GM21526 (cell line): ENCODE measurements at regions not wholly inside any gene's neighbourhood (a gene's known extent, or its start where the extent isn't known, plus 50 kb on each side); places are given as distances from the start of the nearest gene placed in this dataset.

Source experiments
- ATAC-seq: cut with Tn5 transposase; IDR thresholded peaks from one replicate; pipeline ENCODE4 v1.9.1; 2021; ENCODE audit warnings: moderate library complexity; ENCODE audit not compliant: unreplicated experiment, low FRiP score

DNA sequence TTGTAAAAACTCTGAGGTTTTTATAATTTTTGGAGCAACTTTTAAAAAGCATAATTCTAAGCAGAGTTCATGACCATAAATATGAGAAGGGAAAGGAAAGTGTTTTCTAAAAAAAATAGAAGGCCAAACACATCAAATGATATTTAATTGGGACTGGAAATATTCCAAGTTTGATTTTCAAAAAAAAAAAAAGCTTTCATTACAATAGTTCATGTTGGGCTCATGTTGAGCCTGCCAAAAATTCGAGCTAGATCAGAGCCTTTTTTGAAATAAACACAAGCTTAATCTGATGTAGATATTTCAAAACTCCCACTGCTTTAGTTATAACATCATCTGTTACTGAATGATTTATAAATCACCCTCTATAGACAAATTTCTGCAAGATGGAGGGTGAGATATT, 163.4 kb upstream of the DEFB112 start:
- ATAC-seq = no peak

- no peak for ATAC-seq
Observed at GRCh38 chr6:50214937-50215336, 165.2 kb upstream of the DEFB112 start.

GRCh38 chr6:50217841-50218240, 168.1 kb upstream of the DEFB112 start:
- no peak for ATAC-seq

DNA sequence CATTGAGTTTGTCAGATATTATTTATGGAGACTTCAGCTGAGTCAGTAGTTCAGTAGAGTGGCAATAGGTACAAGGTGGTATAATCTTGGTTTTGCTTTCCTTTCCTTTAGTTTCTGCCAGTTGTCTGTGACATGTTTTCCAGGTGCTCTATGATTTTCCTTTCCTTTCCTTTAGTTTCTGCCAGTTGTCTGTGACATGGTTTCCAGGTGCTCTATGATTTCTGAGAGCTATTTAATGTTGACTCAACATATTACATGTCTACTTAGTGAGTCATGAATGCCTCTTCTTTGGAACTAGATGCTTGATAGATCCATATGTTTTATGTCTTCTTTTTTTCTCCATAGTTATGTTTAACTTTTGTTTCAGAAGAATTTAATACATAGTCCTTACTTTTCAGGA, 186.4 kb upstream of the DEFB112 start:
- ATAC-seq = no peak

DNA sequence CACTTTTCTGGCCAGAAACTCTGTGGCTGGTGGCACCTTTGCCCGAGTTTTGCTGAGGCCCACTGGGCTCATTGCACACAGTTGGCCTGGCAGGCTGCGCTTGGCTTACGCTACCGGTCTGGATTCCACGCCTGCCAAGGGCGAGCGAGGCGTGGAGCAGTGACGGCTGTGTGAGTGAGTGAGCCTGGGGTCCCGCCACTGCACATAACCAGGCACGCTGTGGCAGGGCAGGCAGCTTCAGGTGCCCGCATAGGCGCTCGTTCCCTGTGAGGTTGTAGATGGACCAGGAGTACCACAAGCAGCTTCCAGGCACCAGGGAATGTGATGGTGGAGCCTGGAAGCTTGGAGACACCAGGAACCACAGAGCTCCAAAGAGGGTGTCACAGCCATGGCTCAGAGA, 190.1 kb upstream of the DEFB112 start:
- no peak for ATAC-seq

DNA sequence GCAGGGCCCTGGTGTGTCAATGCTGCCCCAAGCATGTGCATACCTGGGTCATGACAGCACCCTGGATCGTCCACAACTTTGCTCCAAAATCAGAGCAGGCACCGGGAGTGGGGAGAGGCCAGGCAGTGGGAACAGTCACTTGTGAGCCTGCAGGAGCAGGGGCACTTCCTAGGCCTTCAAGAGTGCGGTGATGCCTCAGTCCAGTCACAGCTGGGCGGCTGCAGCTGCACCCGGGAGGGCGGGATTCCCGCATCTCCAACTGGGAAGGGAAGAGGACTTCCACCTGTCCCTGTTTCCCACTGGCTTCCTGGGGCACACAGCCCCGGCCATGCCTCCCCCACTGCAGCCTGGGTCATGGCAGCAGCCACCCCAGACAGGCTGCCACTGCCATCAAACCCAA, 191.3 kb upstream of the DEFB112 start:
- no peak for ATAC-seq

DNA sequence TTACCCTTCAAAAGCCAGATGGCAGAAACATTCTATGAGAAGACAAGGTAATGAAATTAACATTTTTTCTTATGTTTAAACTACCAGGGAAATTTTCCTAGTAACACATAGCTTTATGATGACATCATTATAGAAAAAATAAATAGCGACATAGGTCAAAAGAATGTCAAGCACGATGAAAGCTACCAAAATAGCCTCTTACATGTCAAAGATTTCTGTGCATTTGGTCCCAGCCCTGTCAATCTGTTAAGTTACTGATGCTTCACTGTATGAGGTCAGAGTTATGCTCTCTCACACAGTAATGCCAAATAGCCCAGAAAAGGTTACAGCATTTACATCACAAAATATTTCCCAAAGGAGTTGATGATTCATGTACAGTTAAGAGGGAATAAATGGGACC, 199.8 kb upstream of the DEFB112 start:
- no peak for ATAC-seq

DNA sequence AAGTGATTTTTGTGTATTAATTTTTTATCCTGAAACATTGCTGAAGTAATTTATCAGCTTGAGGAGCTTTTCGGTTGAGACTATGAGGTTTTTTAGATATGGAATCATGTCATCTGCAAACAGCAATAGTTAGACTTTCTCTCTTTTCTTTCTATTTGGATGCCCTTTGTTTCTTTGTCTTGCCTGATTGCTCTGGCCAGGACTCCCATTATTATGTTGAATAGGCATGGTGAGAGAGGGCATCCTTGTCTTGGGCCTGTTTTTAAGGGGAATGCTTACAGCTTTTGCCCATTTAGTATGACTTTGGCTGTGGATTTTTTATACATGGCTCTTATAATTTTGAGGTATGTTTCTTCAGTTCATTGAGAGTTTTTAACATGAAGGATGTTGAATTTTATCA, 207.6 kb upstream of the DEFB112 start:
- ATAC-seq = no peak

DNA sequence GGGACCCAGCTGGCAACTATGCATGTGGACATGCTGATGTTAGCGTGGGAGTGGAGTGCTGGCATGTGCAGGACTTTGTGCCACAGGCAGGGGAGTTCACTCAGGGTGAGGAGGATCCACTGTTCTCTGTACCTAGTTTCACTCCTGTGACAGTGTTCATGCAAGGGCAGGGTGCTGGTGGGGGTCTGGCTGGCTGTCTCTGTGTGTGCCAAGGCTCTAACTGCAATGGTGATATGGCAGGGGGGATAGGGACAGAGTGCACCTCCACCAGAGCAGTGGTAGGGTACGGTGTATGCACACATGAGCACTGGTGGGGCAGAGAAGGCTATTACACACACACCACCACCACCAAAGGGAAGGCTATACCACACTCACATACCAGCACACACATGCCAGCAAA, 210.2 kb upstream of the DEFB112 start:
- ATAC-seq = no peak

- no peak for ATAC-seq
Observed at GRCh38 chr6:50264995-50265571, 215.4 kb upstream of the DEFB112 start.

DNA sequence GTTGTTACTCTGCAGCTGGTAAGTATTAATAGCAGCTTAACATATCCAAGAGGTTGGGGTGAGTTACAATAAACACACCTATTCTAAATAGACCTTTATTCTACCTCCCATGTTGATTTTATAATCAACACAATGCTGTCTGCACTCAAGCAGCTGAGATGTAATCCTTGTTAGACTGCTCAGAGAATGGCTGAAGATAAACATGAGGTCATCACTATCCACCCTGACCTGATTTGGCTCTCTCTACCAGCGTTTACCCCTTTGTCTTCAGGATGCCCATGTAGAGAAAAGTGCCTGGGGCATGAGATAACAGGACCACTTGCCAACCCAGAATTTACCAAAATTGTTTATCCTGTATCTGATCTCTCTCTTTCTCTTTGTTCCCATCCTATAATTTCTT, 220.7 kb upstream of the DEFB112 start:
- ATAC-seq = no peak

DNA sequence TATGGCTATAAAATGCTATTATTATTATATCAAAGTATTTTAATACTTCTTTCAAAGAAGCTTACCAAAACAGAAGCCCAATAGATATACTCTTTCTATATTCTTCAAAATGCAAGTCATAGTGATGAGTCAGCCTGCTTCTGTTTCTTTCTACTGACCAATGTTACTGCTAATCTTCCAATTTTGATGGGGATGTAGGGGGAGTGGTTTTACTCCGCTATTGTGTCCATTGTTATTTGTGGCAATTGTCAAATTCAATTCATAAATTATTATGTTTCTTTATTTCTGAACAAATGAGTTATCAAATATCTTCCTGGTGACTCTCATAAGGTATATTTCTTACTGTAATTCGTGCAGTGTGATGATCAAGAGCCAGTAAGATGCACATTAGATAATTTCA, 221.5 kb upstream of the DEFB112 start:
- ATAC-seq = no peak

GRCh38 chr6:50271817-50272216, 222.1 kb upstream of the DEFB112 start:
- ATAC-seq = no peak

- ATAC-seq = no peak
Observed at GRCh38 chr6:50272611-50273010, 222.9 kb upstream of the DEFB112 start.

- ATAC-seq = no peak
Observed at GRCh38 chr6:50276771-50277261, 227.1 kb upstream of the DEFB112 start.

- no peak for ATAC-seq
Observed at GRCh38 chr6:50277774-50278173, 228.0 kb upstream of the DEFB112 start.

DNA sequence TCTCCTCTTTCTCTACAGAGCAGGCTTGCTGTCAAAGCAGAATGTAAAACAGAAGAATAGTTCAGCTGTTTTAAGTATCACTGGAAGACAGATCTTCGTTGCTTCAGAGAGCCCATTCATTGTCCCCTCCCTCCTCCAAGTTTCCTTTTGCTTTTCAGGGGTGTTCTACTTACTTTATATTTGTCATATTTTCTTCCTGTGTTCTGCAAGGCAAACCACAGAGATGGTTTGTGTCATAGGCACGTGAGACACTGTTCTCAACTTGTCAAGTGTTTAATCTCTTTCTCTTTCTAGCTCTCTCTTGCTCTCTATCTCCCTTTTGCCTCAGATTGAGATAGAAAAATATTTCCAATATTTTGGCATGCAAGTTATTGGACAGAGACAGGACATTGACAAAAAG, 228.9 kb upstream of the DEFB112 start:
- no peak for ATAC-seq

DNA sequence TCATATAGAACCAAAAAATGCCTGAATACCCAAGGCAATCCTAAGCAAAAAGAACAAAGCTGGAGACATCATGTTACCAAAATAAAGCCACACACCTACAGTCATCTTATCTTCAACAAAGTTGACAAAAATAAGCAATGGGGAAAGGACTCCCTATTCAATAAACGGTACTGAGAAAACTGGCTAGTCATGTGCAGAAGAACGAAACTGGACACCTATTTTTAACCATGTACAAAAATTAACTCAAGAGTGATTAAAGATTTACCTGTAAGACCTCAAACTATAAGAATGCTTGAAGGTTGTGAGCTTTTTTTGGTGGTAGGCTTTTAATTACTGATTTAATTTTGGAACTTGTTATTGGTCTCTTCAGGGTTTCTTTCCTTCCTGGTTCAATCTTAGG, 236.0 kb upstream of the DEFB112 start:
- ATAC-seq = no peak

DNA sequence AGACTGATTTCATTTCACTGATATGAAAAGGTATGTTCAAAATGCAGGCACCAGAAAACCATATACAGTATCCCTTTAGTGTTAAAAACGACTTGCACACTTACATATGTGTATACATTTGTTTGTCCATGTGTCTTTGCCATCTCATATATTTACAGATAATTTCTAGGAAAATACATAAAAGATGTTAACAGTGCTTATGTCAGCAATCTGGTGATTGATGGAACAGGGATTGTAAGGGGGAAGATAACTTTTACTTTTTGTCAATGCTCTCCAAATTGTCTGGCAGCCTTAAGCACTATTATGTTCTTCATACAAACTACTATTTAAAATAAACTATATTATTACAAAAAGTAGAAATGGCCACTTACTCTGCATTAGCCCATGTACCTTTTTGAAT, 238.5 kb upstream of the DEFB112 start:
- ATAC-seq = no peak

GRCh38 chr6:50288881-50289280, 239.2 kb upstream of the DEFB112 start:
- ATAC-seq = no peak

DNA sequence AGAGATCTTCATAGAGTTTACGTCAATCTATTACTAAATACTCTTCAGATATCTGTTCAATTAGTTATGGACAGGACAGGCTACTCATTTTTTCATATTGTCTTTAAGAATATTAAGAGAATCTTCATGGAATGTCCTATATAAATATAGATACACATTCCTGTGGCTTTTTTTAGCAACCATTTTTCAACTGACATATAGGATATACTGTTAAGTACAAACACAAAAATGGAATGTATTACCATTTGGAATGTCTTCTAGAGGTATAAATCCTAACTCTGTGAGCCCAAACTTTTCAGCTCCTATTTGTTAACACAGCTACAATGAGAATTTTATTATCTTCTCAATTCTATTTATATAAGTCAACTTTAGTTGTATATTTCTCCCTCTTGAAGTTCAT, 239.6 kb upstream of the DEFB112 start:
- no peak for ATAC-seq

DNA sequence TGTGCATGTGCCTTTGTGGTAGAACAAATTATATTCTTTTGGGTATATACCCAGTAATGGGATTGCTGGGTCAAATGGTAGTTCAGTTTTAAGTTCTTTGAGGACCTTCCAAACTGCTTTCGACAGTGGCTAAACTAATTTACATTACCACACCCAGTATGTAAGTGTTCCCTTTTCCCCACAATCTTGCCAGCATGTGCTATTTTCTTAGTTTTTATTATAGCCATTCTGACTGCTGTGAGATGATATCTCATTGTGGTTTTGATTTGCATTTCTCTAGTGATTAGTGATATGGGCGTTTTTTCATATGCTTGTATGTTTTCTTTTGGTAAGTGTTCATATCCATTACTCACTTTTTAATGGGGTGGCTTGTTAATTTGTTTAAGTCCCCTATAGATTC, 251.6 kb upstream of the DEFB112 start:
- ATAC-seq = no peak

DNA sequence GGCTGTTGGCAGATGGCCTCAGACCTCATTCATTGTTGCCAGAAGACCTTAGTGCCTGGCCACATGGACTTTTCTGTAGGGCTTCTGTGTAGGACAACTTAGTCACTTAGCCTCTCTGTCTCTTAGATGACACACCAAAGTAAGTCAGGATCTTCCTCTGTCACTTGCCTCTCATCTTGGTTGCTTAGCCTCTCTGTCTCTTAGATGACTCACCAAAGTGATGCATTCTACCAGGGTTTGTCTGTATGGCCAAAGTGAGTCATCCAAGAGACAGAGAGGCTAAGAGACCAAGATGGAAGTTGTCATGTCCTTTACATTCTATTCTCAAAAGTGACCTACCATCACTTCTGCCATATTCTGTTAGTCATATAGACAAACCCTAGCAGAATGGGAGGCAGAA, 255.9 kb upstream of the DEFB112 start:
- no peak for ATAC-seq
